ENCODE measurements at regions not wholly inside any gene's neighbourhood (a gene's known extent, or its start where the extent isn't known, plus 50 kb on each side); places are given as distances from the start of the nearest gene placed in this dataset.

GRCh38 chr18:29225351-29225750 is 1048.4 kb upstream of the CDH2 start:
- no peaks in the 10 kb centered on the region for H3K27me3 ChIP-seq (replicated peaks in 1 of 4; ENCODE audit: control insufficient read depth in 3 of 4, extremely low read depth in 1 of 4, insufficient read depth in 3 of 4, low read length in 3 of 4)
- ChIA-PET POLR2A (ENCODE audit: partially characterized antibody) (no interaction called here), CTCF (ENCODE audit: partially characterized antibody) (interaction anchor here (0.7 kb wide), 1 partner anchor 47 kb away, joined by 3 read pairs; no protein-coding TSS in a partner anchor)
- no peaks in the 10 kb centered on the region for H4K20me1 ChIP-seq (replicated peaks in 1 of 2; ENCODE audit: control insufficient read depth in 1 of 2, insufficient read depth in 2 of 2, low read length in 2 of 2)
- H3K9me3 ChIP-seq (ENCODE audit: insufficient read depth in 2 of 2, low read depth in 1 of 2, low read length in 1 of 2): no peaks in the 10 kb centered on the region
- H4K5ac ChIP-seq (ENCODE audit: insufficient read length, low read depth, low read length): no peak overlapping the region
- H3K4me2 ChIP-seq (ENCODE audit: insufficient read depth in 1 of 2, low read depth in 2 of 2, low read length in 2 of 2): no peak overlapping the region
- no peaks in the 10 kb centered on the region for H3K79me1 ChIP-seq (ENCODE audit: low read depth, low read length)
- no peak overlapping the region for H2BK120ac ChIP-seq (replicated peaks; ENCODE audit: low read depth, low read length)
- FAIRE-seq: no peak
- H3K9ac ChIP-seq (replicated peaks in 1 of 4; ENCODE audit: extremely low read depth in 1 of 4, low read depth in 3 of 4, low read length in 3 of 4): no peak overlapping the region
- no peaks in the 10 kb centered on the region for H3K36me3 ChIP-seq (ENCODE audit: control insufficient read depth in 2 of 4, insufficient read depth in 4 of 4, low read length in 3 of 4)
- H3K4me3 ChIP-seq (ENCODE audit: extremely low read depth in 1 of 4, insufficient read depth in 2 of 4, low read depth in 3 of 4, low read length in 4 of 4): no peak overlapping the region
- H3K23ac ChIP-seq (ENCODE audit: insufficient read length): no peak overlapping the region
- H2AFZ ChIP-seq (ENCODE audit: low read length): no peak overlapping the region
- no peak overlapping the region for H4K91ac ChIP-seq (replicated peaks; ENCODE audit: insufficient read length, low read length)
- no peak overlapping the region for H3K27ac ChIP-seq (ENCODE audit: low read depth, low read length)
- no peak overlapping the region for H2BK5ac ChIP-seq (ENCODE audit: low read depth, low read length)
- no peaks in the 10 kb centered on the region for H3K4me1 ChIP-seq (replicated peaks in 1 of 4; ENCODE audit: control insufficient read depth in 3 of 4, insufficient read depth in 4 of 4, low read length in 3 of 4)
- no peaks in the 10 kb centered on the region for H3K23me2 ChIP-seq (ENCODE audit: low read depth, low read length)
- H2AK5ac ChIP-seq (ENCODE audit: low read depth, low read length): no peak overlapping the region
- H2BK12ac ChIP-seq (ENCODE audit: low read depth, low read length): no peak overlapping the region
- H3K18ac ChIP-seq (ENCODE audit: extremely low read depth, low read length): no peak overlapping the region
- H3K79me2 ChIP-seq (ENCODE audit: control insufficient read depth in 1 of 2, insufficient read depth in 2 of 2, low read length in 2 of 2): no peaks in the 10 kb centered on the region
- H3K56ac ChIP-seq (replicated peaks; ENCODE audit: insufficient read length, low read depth, low read length): no peak overlapping the region
- no peak overlapping the region for H3K14ac ChIP-seq (ENCODE audit: insufficient read length)
- no peak overlapping the region for H2BK15ac ChIP-seq (ENCODE audit: low read length)
- TF ChIP-seq TAF7 (optimal IDR thresholded peaks at IDR 0.05; ENCODE audit: borderline replicate concordance, low read depth, low read length) (no peak), CBX5 (IDR thresholded peaks at IDR 0.05; ENCODE audit: low read depth, low read length) (no peak), TBP (IDR thresholded peaks at IDR 0.05; ENCODE audit: low read depth, low read length) (no peak), JUND (IDR thresholded peaks at IDR 0.05; ENCODE audit: low read length) (no peak)
- no peak for DNase-seq (ENCODE audit: low read depth in 1 of 2, low spot score in 2 of 2)
- no peak overlapping the region for H2BK20ac ChIP-seq (ENCODE audit: low read length)
- no peak overlapping the region for H4K8ac ChIP-seq (ENCODE audit: extremely low read depth, insufficient read depth, low read length)
- H3K4ac ChIP-seq (replicated peaks; ENCODE audit: insufficient read length, low read depth, low read length): no peak overlapping the region
